H1 (cell line): ENCODE measurements at regions not wholly inside any gene's neighbourhood (a gene's known extent, or its start where the extent isn't known, plus 50 kb on each side); places are given as distances from the start of the nearest gene placed in this dataset.

Experiments used
- CTCF ChIA-PET: fragments of 300-600 bp; sonication (Branson Sonifier 250); formaldehyde crosslinking; loops from one replicate; lab custom pipeline; 2021; ENCODE audit not compliant: partially characterized antibody; lab: Charles Lee
- POLR2A ChIA-PET: fragments of 300-600 bp; sonication (Branson Sonifier 250); formaldehyde crosslinking; loops from one replicate; lab custom pipeline; 2021; ENCODE audit warnings: inconsistent platforms; ENCODE audit not compliant: partially characterized antibody; lab: Charles Lee
- DNase-seq, 2 experiments: peaks; one replicate each; pipeline versions ENCODE4 v3.0.0 to v3.0.0-alpha.2; 2010 to 2022; ENCODE audit warnings: low spot score in 2 of 2, low read depth in 1 of 2, mixed read lengths in 1 of 2
- FAIRE-seq: peaks from 2 replicates; lab custom pipeline; 2011; peaks lifted over from hg19 to GRCh38; lab: Jason Lieb, UNC
- H2AFZ ChIP-seq: 2 replicates; pipeline ENCODE4 v1.8.1; 2012; ENCODE audit warnings: low read length, inconsistent platforms
- H2AK5ac ChIP-seq: 2 replicates; pipeline ENCODE4 v1.6.1; 2013; ENCODE audit warnings: low read depth, low read length
- H2BK120ac ChIP-seq: replicated peaks from 2 replicates; pipeline ENCODE3; 2013; ENCODE audit warnings: low read depth, low read length, inconsistent platforms
- H2BK12ac ChIP-seq: 2 replicates; pipeline ENCODE4 v1.6.1; 2013; ENCODE audit warnings: low read depth, low read length
- H2BK15ac ChIP-seq: 2 replicates; pipeline ENCODE4 v1.6.1; 2013; ENCODE audit warnings: low read length
- H2BK20ac ChIP-seq: 2 replicates; pipeline ENCODE4 v1.6.1; 2013; ENCODE audit warnings: low read length
- H2BK5ac ChIP-seq: 2 replicates; pipeline ENCODE4 v1.6.1; 2013; ENCODE audit warnings: low read depth, low read length
- H3K14ac ChIP-seq: 2 replicates; pipeline ENCODE4 v1.6.1; 2013; ENCODE audit warnings: inconsistent platforms; ENCODE audit not compliant: insufficient read length
- H3K18ac ChIP-seq: 2 replicates; pipeline ENCODE4 v1.6.1; 2013; ENCODE audit warnings: low read length; ENCODE audit errors: extremely low read depth
- H3K23ac ChIP-seq: 2 replicates; pipeline ENCODE4 v1.6.1; 2013; ENCODE audit warnings: inconsistent platforms; ENCODE audit not compliant: insufficient read length
- H3K23me2 ChIP-seq: 2 replicates; pipeline ENCODE4 v1.6.1; 2013; ENCODE audit warnings: low read depth, low read length
- H3K27ac ChIP-seq: 2 replicates; pipeline ENCODE4 v1.6.1; 2011; ENCODE audit warnings: low read depth, low read length, inconsistent platforms
- H3K27me3 ChIP-seq, 4 experiments: replicated peaks in 1 of 4; 1 replicate in 1 of 4; 2 replicates in 3 of 4; pipeline versions ENCODE4 v1.6.1 to v1.8.1; 2011 to 2013; ENCODE audit warnings: low read length in 3 of 4, mild to moderate bottlenecking in 3 of 4, inconsistent platforms in 2 of 4, mixed read lengths in 2 of 4, moderate library complexity in 1 of 4; ENCODE audit not compliant: control insufficient read depth in 3 of 4, insufficient read depth in 3 of 4; ENCODE audit errors: extremely low read depth in 1 of 4
- H3K36me3 ChIP-seq, 4 experiments: 2 replicates each; pipeline versions ENCODE4 v1.6.1 to v1.8.1; 2011 to 2013; ENCODE audit warnings: mild to moderate bottlenecking in 4 of 4, low read length in 3 of 4, moderate library complexity in 2 of 4, control low read depth in 1 of 4, inconsistent platforms in 1 of 4; ENCODE audit not compliant: insufficient read depth in 4 of 4, control insufficient read depth in 2 of 4
- H3K4ac ChIP-seq: replicated peaks from 2 replicates; pipeline ENCODE3; 2013; ENCODE audit warnings: low read length, low read depth, mixed read lengths, inconsistent platforms; ENCODE audit not compliant: insufficient read length
- H3K4me1 ChIP-seq, 4 experiments: replicated peaks in 1 of 4; 1 replicate in 1 of 4; 2 replicates in 3 of 4; pipeline versions ENCODE4 v1.6.1 to v1.8.1; 2011 to 2013; ENCODE audit warnings: low read length in 3 of 4, inconsistent platforms in 2 of 4, mixed read lengths in 1 of 4; ENCODE audit not compliant: insufficient read depth in 4 of 4, control insufficient read depth in 3 of 4
- H3K4me2 ChIP-seq, 2 experiments: 2 replicates each; pipeline versions ENCODE4 v1.6.1 to v1.8.1; 2011 to 2013; ENCODE audit warnings: low read depth in 2 of 2, low read length in 2 of 2, control low read depth in 1 of 2, inconsistent platforms in 1 of 2, mild to moderate bottlenecking in 1 of 2; ENCODE audit not compliant: insufficient read depth in 1 of 2
- H3K4me3 ChIP-seq, 4 experiments: fragments of 200-600, 300-600 bp in 1 of 4; sonication (generic), shearing (Covaris generic), sonication (Bioruptor Twin) in 1 of 4; 2 replicates each; pipeline versions ENCODE4 v1.5.1 to v1.8.1; 2011 to 2016; ENCODE audit warnings: low read length in 4 of 4, low read depth in 3 of 4, control low read depth in 2 of 4, inconsistent platforms in 2 of 4, mild to moderate bottlenecking in 2 of 4, mixed read lengths in 1 of 4, moderate library complexity in 1 of 4; ENCODE audit not compliant: insufficient read depth in 2 of 4; ENCODE audit errors: extremely low read depth in 1 of 4
- H3K56ac ChIP-seq: replicated peaks from 2 replicates; pipeline ENCODE3; 2013; ENCODE audit warnings: low read depth, mild to moderate bottlenecking, mixed read lengths, low read length, inconsistent platforms; ENCODE audit not compliant: insufficient read length
- H3K79me1 ChIP-seq: 2 replicates; pipeline ENCODE4 v1.6.1; 2013; ENCODE audit warnings: low read depth, low read length, control low read depth
- H3K79me2 ChIP-seq, 2 experiments: 2 replicates each; pipeline versions ENCODE4 v1.6.1 to v1.8.1; 2012 to 2013; ENCODE audit warnings: low read length in 2 of 2, mild to moderate bottlenecking in 2 of 2, inconsistent platforms in 1 of 2; ENCODE audit not compliant: insufficient read depth in 2 of 2, control insufficient read depth in 1 of 2
- H3K9ac ChIP-seq, 4 experiments: replicated peaks in 1 of 4; 1 replicate in 1 of 4; 2 replicates in 3 of 4; pipeline versions ENCODE4 v1.6.1 to v1.8.1; 2011 to 2013; ENCODE audit warnings: low read depth in 3 of 4, low read length in 3 of 4, control low read depth in 2 of 4, mild to moderate bottlenecking in 2 of 4, moderate library complexity in 2 of 4, inconsistent platforms in 1 of 4; ENCODE audit errors: extremely low read depth in 1 of 4
- H3K9me3 ChIP-seq, 2 experiments: 2 replicates each; pipeline versions ENCODE4 v1.6.1 to v1.8.1; 2012 to 2013; ENCODE audit warnings: mild to moderate bottlenecking in 2 of 2, moderate library complexity in 2 of 2, control low read depth in 1 of 2, inconsistent platforms in 1 of 2, low read depth in 1 of 2, low read length in 1 of 2, mixed read lengths in 1 of 2; ENCODE audit not compliant: insufficient read depth in 2 of 2
- H4K20me1 ChIP-seq, 2 experiments: replicated peaks in 1 of 2; 2 replicates each; pipeline versions ENCODE3 to v1.8.1; 2011 to 2013; ENCODE audit warnings: inconsistent platforms in 2 of 2, low read length in 2 of 2, mild to moderate bottlenecking in 1 of 2; ENCODE audit not compliant: insufficient read depth in 2 of 2, control insufficient read depth in 1 of 2
- H4K5ac ChIP-seq: 2 replicates; pipeline ENCODE4 v1.6.1; 2013; ENCODE audit warnings: low read length, low read depth, mixed read lengths, inconsistent platforms; ENCODE audit not compliant: insufficient read length
- H4K8ac ChIP-seq: 2 replicates; pipeline ENCODE4 v1.8.0; 2013; ENCODE audit warnings: mild to moderate bottlenecking, moderate library complexity, low read length, inconsistent platforms; ENCODE audit not compliant: insufficient read depth; ENCODE audit errors: extremely low read depth
- H4K91ac ChIP-seq: replicated peaks from 2 replicates; pipeline ENCODE3; 2013; ENCODE audit warnings: low read length, mixed read lengths, inconsistent platforms; ENCODE audit not compliant: insufficient read length
- ASH2L ChIP-seq: fragments of 200-600, 300-600 bp; sonication (generic); IDR thresholded peaks from one replicate; pipeline ENCODE4 v1.7.1; 2017; ENCODE audit warnings: low read length
- BCL11A ChIP-seq, 2 experiments: IDR thresholded peaks; one replicate each; pipeline ENCODE4 v1.6.1; 2011; ENCODE audit warnings: low read depth in 2 of 2, low read length in 2 of 2, mild to moderate bottlenecking in 2 of 2
- CEBPB ChIP-seq: IDR thresholded peaks from 2 replicates; pipeline ENCODE4 v1.6.1; 2012; ENCODE audit warnings: low read depth, low read length
- CTBP2 ChIP-seq: IDR thresholded peaks from 2 replicates; pipeline ENCODE4 v1.7.0; 2011; ENCODE audit warnings: borderline replicate concordance, mild to moderate bottlenecking, moderate library complexity, mixed read lengths, low read length; ENCODE audit not compliant: insufficient read depth, insufficient read length
- GTF2F1 ChIP-seq: IDR thresholded peaks from 2 replicates; pipeline ENCODE4 v1.6.1; 2012; ENCODE audit warnings: low read depth, low read length, improper control_type of control experiment, borderline replicate concordance
- HDAC2 ChIP-seq, 2 experiments: fragments of 300-600 bp in 1 of 2; sonication (generic) in 1 of 2; IDR thresholded peaks; 2 replicates each; pipeline ENCODE4 v1.6.1; 2011 to 2012; ENCODE audit warnings: low read depth in 2 of 2, low read length in 2 of 2, mild to moderate bottlenecking in 2 of 2, moderate library complexity in 2 of 2, borderline replicate concordance in 1 of 2, inconsistent platforms in 1 of 2
- HDAC6 ChIP-seq: IDR thresholded peaks from one replicate; pipeline ENCODE4 v1.7.1; 2012; ENCODE audit warnings: low read depth, mild to moderate bottlenecking, inconsistent platforms, low read length, moderate library complexity
- KDM4A ChIP-seq: IDR thresholded peaks from one replicate; pipeline ENCODE4 v1.7.1; 2012; ENCODE audit warnings: low read depth, mild to moderate bottlenecking, moderate library complexity, low read length, inconsistent platforms; ENCODE audit not compliant: severe bottlenecking
- MAX ChIP-seq: IDR thresholded peaks from 2 replicates; pipeline ENCODE4 v1.6.1; 2012; ENCODE audit warnings: inconsistent platforms
- POU5F1 ChIP-seq: IDR thresholded peaks from 2 replicates; pipeline ENCODE4 v1.6.1; 2011; ENCODE audit warnings: low read depth, mild to moderate bottlenecking, low read length, moderate library complexity
- SAP30 ChIP-seq: fragments of 300-600 bp; sonication (generic); IDR thresholded peaks from 2 replicates; pipeline ENCODE4 v1.7.1; 2012; ENCODE audit warnings: low read length, moderate library complexity, mild to moderate bottlenecking, inconsistent platforms; ENCODE audit not compliant: insufficient read depth, insufficient replicate concordance
- TAF1 ChIP-seq: IDR thresholded peaks from 2 replicates; pipeline ENCODE4 v1.6.1; 2011; ENCODE audit warnings: mild to moderate bottlenecking, low read depth, low read length
- TAF7 ChIP-seq: optimal IDR thresholded peaks from 2 replicates; pipeline ENCODE3; 2011; ENCODE audit warnings: low read depth, mild to moderate bottlenecking, inconsistent platforms, low read length, moderate library complexity, borderline replicate concordance
- USF2 ChIP-seq: IDR thresholded peaks from 2 replicates; pipeline ENCODE4 v1.6.1; 2011; ENCODE audit warnings: low read length, improper control_type of control experiment

GRCh38 chr4:36502350-36502749, 220.9 kb downstream of the DTHD1 start:
- Histone ChIP-seq H3K36me3 (no peaks in the 10 kb centered on the region), H2BK120ac (no peak overlapping the region), H3K4me3 (no peak overlapping the region), H3K14ac (no peak overlapping the region), H3K79me1 (no peaks in the 10 kb centered on the region), H3K56ac (no peak overlapping the region), H3K4me2 (no peak overlapping the region), H4K20me1 (no peaks in the 10 kb centered on the region), H4K5ac (no peak overlapping the region), H3K9ac (no peak overlapping the region), H2AK5ac (no peak overlapping the region), H3K27me3 (no peaks in the 10 kb centered on the region), H2BK15ac (no peak overlapping the region), H3K9me3 (no peaks in the 10 kb centered on the region), H3K4me1 (no peaks in the 10 kb centered on the region), H4K91ac (no peak overlapping the region), H2AFZ (no peak overlapping the region), H2BK20ac (no peak overlapping the region), H2BK5ac (no peak overlapping the region), H3K18ac (no peak overlapping the region), H3K4ac (no peak overlapping the region), H3K79me2 (no peaks in the 10 kb centered on the region), H2BK12ac (no peak overlapping the region), H3K23ac (no peak overlapping the region), H3K23me2 (no peaks in the 10 kb centered on the region), H3K27ac (no peak overlapping the region), H4K8ac (no peak overlapping the region)
- CTCF ChIA-PET = no interaction called here
- POLR2A ChIA-PET = no interaction called here
- FAIRE-seq = no peak
- no peak for DNase-seq
- TF ChIP-seq POU5F1 (no peak), CTBP2 (no peak), GTF2F1 (no peak), SAP30 (no peak), TAF1 (no peak), ASH2L (no peak), CEBPB (no peak), USF2 (no peak), HDAC2 (IDR thresholded peaks at IDR 0.05; ENCODE audit: borderline replicate concordance in 1 of 2, low read depth in 2 of 2, low read length in 2 of 2) (no peak), MAX (no peak), BCL11A (IDR thresholded peaks at IDR 0.05; ENCODE audit: low read depth in 2 of 2, low read length in 2 of 2) (no peak), TAF7 (no peak), KDM4A (no peak), HDAC6 (no peak)
